Activated T-helper 9 cell treated with anti-CD3 and anti-CD28 coated beads, Interleukin-2, amount 50 U/mL, for 16 hours (primary cell): ENCODE measurements at regions not wholly inside any gene's neighbourhood (a gene's known extent, or its start where the extent isn't known, plus 50 kb on each side); places are given as distances from the start of the nearest gene placed in this dataset.

ENCODE experiments used
- DNase-seq: peaks from one replicate; pipeline ENCODE4 v3.0.0-alpha.2; 2020; ENCODE audit warnings: low read depth

DNA sequence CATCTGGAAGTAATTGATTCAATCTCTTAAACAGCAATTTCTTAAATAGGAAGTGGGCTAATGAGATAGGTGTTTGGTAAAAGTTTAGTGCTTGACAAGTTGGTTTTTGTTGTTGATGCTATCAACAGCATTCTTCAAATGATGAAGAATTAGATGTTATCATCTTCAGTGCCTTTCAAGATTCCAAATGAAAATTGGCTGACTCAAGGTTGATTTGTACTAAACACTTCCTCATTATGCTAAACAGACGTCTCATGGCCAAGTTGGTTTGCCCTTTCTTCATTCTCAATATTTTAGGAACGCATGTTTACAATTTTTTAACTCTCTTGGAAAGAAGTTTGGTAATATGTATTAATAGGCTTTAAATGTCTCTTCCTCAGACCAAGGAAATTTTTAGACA is 86.0 kb downstream of the MID1IP1 start:
- no peak for DNase-seq

DNA sequence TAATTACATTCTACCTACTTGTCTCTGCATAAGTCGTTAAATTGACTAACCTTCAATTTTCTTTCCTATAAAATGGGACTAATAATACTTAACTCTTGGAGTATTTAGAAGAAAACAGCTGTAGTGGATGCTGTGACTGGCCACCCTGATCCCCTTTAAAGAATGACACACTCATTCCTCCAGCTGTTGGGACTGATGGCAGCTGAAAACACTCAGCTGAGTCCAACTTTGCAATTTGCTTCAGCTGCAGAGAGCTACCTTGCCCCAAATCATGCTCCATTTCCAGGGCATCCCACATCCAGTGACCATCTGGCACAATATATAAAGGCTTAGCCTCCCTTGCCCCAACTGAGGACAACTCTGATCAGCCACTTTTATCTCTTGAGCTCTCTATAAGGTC is 89.1 kb downstream of the MID1IP1 start:
- DNase-seq = no peak

DNA sequence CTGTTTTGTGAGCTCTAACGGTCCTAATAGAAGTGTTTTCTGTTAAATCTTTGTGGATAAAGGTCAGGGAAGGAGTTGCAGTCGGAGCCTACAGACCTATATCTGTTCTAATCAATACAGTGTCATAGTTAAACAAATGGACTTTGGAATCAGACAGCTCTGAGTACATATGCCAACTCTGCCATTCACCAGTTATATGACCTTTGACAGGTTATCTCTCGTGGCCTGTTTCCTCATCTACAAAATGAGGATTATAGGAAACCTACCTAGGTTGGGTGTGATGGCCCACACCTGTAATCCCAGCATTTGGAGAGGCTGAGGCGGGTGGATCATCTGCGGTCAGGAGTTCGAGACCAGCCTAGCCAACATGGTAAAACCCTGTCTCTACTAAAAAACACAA is 89.7 kb downstream of the MID1IP1 start:
- no peak for DNase-seq

DNA sequence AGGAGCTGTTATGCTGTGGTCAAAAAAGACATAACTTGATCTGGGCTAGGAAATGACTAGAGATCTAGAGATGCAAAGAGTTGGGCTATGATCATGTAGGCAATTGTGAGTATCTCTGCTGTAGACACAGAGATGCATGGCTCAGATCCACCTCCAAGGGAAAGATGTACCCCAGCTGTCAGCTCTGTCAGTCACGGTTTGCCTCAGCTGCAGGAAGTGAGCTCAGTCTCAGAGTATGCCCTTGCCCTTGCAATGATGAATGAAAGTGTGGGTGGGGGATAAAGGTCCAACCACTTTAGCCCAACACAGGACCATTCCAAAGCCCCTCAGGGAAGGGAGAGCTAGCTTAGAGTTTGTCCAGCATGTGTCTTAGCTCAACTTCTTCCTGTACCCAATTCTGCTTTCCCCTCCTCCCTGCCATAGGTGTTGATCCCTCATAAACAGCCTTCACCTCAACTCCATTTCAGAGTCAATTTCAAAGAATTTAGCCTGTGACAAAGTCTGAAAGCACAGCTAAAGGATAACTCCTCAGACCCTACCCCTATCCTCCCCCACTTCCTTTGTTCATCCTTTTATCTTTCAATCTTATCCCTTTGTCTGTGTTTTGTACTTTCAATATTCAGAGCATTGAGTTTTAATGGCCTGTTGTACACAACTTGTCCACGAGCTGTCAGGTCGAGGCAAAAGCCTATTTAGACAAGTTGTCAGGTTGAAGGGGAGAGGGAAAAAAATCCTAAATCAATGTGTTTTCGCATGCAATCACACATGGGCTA is 90.6 kb downstream of the MID1IP1 start:
- no peak for DNase-seq

DNA sequence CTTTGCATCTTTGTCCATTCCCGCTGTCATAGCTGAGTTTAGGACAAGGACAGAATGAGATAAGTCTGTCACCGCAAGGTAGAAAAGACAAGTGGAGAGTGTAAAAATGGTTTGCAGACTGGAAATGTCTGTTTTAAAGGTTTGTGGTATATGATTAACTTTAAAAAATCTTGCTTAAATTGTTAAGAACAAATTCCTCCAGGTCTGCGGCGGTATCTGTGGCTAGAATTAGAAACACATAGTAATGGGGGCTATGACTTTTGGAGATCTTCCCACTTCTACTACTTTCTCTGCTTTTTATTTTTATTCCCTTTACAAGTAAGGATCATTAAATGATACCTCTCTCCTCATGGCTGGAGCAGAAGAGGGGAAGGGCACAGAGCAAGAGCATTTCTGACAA is 92.2 kb downstream of the MID1IP1 start:
- DNase-seq = no peak

DNA sequence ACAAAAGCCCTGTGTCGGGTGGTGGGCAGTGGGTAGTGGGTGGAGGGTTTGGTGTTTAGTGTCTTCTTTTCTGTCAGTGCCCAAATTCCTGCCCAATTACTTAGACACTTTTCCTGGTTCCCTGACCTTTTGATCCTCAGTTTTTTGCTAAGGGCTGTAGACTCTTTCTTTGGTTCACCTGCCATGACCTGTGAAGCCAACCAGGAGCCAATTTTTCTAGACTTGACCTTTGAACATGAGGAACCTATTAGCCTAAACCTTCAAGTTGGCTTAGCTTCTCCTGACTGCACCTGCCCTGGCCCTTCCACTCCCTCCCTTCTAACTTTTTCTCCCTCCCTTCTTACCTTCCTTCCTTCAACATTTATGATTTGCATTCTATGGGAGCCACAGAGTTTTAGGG is 94.5 kb downstream of the MID1IP1 start:
- no peak for DNase-seq

DNA sequence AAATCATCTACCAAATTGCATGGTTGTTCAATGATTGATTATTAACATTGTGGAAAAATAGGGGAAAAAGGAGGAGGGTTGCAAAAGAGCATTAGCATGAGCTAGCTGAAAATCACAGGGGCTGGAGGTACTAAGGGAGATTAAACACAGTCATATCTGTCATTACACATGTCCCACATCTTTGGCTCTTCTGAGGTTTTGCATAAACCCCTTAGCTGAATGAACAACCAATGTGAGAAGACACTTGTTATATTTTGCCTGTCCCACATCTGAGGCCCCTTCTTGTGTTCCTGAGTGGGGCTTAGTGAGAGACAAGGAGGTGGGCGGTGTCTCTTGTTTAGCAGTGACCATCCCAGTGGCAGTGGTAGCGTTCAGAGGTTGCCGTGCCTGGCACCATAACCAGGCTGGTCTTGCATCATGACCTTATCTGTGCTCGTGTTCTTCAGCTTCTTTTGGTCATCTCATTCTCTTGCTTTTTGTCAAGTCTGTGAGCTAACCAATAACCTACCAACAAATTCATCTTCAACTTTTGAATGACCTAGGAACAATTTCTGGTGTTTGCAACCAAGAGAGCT is 95.6 kb downstream of the MID1IP1 start:
- no peak for DNase-seq

DNA sequence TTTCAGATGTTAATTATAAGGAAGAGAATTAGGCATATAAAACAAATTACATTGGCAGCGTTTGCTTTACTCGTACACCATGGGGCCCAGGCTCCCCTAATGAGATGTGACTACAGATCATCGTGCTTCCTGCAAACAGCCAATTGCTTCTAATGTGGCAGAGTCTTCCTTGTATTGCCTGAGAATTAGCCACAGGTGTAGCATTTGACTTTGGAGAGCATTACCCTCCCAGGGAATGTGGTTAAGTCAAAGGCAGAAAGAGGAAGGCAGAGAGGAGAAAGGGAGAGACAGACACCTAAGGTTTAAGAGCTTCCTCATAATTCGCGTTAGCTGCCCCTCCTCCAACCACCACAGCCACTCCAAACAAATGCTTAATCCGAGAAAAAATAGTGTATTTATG is 97.0 kb downstream of the MID1IP1 start:
- DNase-seq = no peak

DNA sequence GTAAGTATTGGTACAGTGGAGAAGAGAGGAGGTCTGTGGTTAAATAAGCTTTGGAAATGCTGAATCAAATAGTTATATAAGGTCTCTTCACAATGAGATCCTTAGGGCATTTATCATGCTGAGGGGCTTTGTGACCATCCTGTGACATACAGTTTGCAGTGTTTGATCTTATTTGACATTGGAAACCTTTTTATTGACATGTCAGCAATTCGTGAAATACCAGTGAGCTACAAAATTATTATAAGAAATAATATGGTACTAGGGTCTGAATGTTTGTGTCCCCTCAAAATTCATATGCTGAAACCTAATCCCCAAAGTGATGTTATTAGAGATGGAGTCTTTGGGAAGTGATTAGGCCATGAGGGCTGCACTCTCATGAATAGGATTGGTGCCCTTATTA is 98.4 kb downstream of the MID1IP1 start:
- DNase-seq = no peak

DNA sequence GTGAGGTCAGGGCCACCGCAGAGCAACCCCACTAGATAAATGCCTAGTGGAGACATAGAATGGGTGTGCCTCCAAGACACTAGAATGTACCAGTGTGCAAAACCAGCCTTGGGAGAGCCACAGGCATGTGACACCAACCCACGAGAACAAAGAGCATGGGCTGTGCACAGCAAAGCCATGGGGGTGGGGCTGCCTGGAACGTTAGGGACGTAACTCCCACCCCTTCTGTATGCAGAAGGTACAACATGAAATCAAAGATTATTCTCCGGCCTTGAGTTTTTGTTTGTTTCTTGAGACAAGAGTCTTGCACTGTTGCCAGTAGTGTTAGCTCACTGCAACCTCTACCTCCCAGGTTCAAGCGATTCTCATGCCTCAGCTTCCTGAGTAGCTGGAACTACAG is 99.5 kb downstream of the MID1IP1 start:
- DNase-seq = no peak

DNA sequence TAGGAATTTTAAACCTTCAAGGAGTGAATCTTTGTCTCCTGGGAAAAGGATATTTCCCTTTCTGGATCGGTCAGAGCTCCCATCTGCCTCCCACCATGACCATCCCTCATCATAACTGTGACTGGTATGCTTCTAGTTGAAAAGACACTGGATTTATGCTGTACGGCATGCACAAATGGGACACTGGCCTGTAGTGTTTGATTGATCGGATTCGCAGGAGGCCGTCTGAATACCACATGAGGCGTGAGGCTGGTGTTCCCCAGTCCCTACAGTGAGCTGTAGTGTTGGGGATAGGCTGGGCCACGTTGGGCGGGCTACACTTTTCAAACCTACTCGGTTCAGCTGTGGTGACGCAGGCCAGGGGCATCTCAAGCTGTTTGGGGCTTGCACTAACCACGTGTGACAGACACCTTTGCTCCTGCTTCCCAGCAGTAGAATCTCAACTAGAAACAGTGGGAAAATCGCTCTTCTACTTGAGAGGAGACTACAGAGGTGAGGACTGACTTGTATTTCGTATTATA is 101.8 kb downstream of the MID1IP1 start:
- DNase-seq = no peak

DNA sequence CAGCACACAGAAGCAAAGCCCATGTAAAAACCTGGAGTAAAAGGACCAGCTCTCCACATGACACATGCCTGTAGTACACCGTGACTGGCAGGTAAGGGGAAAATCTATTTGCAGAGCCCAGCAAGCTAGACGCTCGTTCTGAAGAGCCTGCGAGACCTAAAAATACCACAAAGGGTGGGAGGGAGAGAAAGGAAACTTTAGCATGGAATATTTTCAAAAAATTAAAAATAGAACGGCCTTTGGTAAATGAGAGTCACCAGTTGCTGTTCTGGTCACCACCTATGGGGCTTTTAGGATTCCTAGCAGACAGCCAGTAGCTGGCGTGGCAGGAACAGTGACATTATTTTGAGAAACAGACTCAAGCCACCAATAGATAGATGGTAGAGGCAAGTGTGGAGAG is 115.5 kb downstream of the MID1IP1 start:
- DNase-seq = no peak

DNA sequence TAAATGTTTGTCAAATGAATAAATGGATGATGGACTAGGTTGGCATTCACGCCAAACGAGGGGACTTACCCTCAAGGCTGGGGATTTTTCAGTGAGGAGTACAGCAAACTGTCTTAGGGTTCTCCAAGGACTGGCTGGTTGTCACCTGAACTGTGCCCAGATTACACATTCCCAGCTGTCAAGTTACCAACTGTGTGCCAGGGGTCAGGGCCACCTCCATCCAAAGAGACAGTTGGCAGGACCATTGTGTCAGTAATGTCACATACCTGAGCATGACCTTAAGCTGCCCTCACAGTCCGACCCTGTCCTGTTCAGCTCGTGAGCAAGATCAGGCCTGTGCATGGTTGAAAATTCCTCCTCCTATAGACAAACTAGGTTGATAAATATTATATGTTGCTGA is 116.7 kb downstream of the MID1IP1 start:
- DNase-seq = no peak

DNA sequence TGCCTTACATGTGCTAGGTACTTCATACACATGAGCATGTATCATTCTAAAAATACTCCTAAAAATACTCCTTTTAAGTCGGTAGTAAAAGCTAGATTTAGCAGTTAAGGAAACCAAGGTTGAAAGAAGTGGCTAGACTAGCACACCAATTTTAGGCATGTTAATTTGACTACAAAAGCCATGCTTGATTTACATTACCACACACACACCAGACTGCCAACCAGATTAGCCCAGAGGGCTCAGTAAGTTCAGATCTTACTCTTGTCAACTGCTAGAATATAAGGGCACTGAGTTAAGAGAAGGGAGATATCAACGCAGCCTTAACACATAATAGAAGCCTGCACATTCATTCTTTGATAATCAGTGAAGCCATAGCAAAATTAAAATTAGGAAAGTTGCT is 117.9 kb downstream of the MID1IP1 start:
- DNase-seq = no peak

DNA sequence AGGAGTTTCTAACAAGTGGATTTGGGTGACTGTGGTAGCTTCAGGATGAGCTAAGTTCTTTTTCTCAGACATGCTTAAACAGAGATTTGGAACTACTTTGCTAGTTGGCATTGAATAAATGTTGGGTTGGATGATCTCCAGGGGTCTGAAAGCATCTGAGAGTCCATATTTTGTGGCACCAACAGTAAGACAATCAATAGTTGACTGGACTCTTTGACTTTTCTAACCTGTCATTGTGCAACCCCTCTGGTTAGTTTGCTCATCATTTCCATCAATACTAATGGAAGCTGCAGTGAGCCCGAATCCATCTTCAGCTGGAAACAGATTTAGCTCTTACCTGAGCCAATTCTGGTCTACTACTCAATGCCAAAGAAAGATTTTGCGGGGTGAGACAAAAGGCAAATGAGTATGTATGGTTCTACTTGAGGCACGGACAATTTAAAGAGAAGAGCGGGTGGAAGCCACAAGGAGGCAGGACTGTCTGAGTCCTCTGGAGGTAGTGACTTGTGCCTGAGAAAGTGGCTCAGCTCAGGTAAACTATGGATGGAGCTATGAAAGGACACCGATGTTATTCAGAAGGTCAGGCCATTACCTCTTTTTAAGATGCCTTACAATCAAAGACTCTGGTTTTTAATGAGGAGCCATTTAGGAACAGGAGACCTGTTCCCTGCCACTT is 118.7 kb downstream of the MID1IP1 start:
- no peak for DNase-seq

DNA sequence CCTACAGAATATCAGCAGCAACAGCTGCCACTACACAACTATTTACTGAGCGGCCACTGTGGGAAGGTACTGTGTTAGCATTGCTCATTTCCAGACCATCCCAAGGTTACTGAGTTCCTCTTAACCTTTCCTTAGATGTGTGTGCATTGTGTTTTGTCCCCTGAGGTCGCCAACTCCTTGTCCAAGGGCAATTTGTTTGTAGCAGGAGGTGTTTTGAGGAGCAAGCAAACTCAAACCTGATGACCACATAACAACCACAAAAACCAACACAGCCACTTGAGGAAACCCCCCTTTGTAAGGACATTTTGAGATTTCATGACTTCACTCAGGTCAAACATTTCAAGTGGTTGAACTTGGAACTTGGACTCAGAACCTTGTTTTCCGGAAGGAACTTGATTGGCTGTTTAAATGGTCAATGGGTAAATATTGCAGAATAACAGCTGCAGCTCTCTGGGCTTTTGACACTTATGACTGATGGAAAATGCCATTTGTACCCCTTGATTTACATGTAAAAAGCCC is 122.3 kb downstream of the MID1IP1 start:
- DNase-seq = no peak

DNA sequence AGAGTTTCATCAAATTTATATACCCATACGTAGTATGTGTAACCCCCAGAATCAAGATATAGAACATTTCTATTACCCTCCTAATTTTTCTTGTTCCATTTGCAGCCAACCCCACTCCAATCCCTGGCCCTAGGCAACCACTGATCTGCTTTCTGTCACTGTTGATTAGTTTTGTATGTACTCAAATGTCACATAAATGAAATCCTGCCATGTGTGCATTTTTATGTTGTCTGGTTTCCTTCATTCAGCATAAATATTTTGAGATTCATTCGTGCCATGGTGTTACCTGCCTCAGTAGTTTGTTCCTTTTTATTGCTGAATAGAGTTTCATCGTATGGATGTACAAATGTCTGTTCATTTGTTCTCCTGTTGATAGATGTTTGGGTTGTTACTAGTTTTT is 126.3 kb downstream of the MID1IP1 start:
- DNase-seq = no peak

DNA sequence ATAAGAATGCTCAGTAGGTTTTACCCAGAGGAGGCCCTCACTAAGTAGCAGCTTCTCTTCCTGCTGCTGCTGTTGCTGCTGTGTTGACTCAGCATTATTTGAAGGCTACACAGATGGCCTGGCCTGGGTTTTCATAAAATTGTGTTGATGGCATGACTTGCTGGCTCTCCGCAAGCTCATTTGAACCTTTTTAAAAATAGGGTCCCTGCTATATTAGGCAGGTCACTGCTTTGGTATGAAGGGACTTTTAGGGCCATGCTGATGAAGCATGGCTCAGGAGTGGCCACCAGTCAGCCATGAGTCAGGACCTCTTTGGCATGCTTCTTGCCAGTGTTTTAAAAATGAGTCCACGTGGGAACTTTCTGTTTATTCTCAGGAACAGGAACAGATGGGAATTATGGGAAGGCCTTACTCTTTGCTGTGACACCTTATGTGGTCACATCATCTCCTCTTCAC is 128.7 kb downstream of the MID1IP1 start:
- no peak for DNase-seq

DNA sequence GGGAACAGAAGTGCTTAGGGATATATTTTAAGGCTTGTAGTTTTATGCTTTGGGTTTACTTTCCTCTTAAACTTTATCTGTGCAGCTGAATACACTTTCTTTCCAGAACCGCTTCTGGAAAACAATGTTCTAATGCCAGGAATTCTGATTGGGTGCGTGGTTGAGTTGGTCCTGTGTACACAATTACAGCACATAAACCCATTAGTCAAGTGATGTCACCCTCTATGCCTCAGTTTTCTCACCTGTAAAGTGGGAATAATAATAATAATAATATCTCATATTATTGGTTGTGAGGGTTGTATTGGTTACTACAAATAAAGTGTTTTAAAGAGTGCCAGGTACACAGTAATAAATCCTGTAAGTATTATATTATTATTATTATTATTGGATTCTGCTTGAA is 129.2 kb downstream of the MID1IP1 start:
- DNase-seq = no peak

DNA sequence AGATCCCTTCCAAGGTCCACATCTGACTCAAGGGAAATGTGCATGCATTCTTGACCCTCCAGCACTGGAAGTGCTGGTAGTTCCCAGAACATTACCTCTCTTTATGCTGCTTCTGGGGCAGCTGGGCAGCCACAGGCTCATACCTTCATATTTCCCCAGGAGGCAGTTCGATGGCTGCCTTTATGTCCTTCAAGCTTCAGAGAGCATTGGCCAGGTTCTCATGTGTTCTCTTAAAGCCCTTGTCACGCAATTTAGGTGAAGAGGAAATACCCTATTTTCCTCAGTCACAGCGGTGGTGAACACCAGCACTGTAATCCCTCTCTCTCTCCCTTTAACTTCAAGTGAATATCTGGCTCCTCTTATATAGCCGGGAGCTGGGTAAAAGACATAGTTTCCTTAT is 134.3 kb downstream of the MID1IP1 start:
- no peak for DNase-seq

DNA sequence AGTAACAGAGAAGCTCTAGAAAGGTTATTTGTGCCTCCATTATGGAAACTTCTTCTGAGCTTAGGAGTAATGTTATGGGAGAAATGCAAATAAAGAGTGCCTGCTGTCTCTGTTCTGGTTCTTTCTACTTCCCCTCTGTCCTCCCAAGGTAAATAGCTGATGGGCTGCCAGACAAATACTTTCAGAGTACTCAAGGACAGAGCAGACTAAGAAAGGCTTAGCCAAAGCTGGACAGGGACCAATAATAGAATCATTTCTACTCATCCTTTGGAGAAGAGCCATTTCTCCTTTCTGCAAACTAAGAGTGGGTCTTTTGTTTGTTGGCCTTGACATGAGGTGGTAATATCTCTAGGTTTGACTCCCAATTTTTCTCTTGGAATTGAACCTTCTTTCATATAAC is 136.1 kb downstream of the MID1IP1 start:
- DNase-seq = no peak

DNA sequence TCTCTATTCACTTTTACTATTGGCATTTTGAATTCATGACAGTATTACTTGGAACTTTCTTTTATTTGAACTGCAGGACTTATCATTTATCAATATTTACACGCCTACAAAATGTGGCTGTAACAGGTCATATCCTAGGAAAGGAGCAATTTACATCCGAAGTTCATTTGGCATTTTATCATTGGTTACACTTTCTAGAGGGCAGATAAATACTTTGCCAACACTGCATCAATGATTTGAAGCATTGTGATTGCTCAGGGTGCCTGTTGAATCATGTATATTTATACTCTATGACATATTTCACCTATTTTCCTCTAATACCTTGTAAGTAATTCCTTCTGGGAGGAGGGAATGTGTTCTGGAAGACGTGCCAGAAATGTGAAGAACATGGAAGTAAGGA is 136.7 kb downstream of the MID1IP1 start:
- DNase-seq = no peak

DNA sequence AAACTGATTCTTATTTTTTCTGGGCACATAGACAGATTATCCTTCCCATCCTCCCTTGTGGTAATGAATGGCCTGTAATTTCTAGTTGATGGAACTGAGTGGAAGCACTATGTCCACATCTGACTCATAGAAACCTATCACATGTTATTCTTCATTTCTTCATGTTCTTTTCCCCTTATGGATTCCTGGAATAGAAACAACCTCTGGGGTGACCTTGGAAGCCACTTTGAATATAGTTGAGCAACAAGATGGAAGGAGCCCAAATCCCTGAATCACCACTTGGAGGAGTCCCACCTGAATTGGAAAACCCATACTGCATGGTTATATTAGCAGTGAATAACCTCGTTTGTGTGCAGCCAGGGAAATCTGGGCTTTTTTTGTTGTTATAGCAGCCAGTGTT is 137.8 kb downstream of the MID1IP1 start:
- no peak for DNase-seq
